PC-9 (cell line): ENCODE measurements at regions not wholly inside any gene's neighbourhood (a gene's known extent, or its start where the extent isn't known, plus 50 kb on each side); places are given as distances from the start of the nearest gene placed in this dataset.

ENCODE experiments used
- BruUV-seq: library from RNA; stranded (reverse); fragments of 400-500 nt; replicated peaks from 2 replicates; lab custom pipeline; 2021; lab: Mats Ljungman, UMichigan
- CTCF ChIA-PET: fragments of 300-600 bp; sonication (Branson Sonifier 250); formaldehyde crosslinking; loops from one replicate; lab custom pipeline; 2022; ENCODE audit warnings: antibody characterized with exemption; lab: Charles Lee
- POLR2A ChIA-PET: fragments of 300-600 bp; sonication (Branson Sonifier 250); formaldehyde crosslinking; loops from one replicate; lab custom pipeline; 2022; ENCODE audit warnings: antibody characterized with exemption; ENCODE audit not compliant: unreplicated experiment; lab: Charles Lee
- DNase-seq, 2 experiments: peaks; one replicate each; pipeline versions ENCODE4 v3.0.0 to v3.0.0-alpha.2; 2015 to 2022; ENCODE audit warnings: mixed read lengths in 1 of 2
- H2AFZ ChIP-seq: fragments of 200-600 bp; sonication (generic); 2 replicates; pipeline ENCODE4 v1.8.1; 2017; ENCODE audit warnings: antibody characterized with exemption
- H3F3A ChIP-seq: fragments of 200-600 bp; sonication (generic); 2 replicates; pipeline ENCODE4 v1.8.1; 2017; ENCODE audit warnings: antibody characterized with exemption, mild to moderate bottlenecking, low read depth; ENCODE audit not compliant: insufficient read depth
- H3K27ac ChIP-seq: fragments of 200-600 bp; sonication (generic); 2 replicates; pipeline ENCODE4 v1.6.1; 2016; ENCODE audit warnings: mixed run types
- H3K27me3 ChIP-seq: fragments of 200-600 bp; sonication (generic); 2 replicates; pipeline ENCODE4 v1.6.1; 2016; ENCODE audit warnings: low read depth, mixed run types; ENCODE audit not compliant: insufficient read depth
- H3K36me3 ChIP-seq: fragments of 200-600 bp; sonication (generic); 2 replicates; pipeline ENCODE4 v1.6.1; 2016; ENCODE audit warnings: low read depth, mixed run types
- H3K4me1 ChIP-seq: fragments of 200-600 bp; sonication (generic); replicated peaks from 2 replicates; pipeline ENCODE4 v1.6.1; 2016; ENCODE audit warnings: mixed run types; ENCODE audit not compliant: insufficient read depth
- H3K4me2 ChIP-seq: fragments of 200-600 bp; sonication (generic); 2 replicates; pipeline ENCODE4 v1.6.1; 2017; ENCODE audit warnings: mixed run types
- H3K4me3 ChIP-seq: fragments of 200-600 bp; sonication (generic); 2 replicates; pipeline ENCODE4 v1.6.1; 2016; ENCODE audit warnings: mixed run types
- H3K79me2 ChIP-seq: fragments of 200-600 bp; sonication (generic); 2 replicates; pipeline ENCODE4 v1.6.1; 2017; ENCODE audit warnings: low read depth, mixed run types
- H3K9me2 ChIP-seq: fragments of 200-600 bp; sonication (generic); 2 replicates; pipeline ENCODE4 v1.8.1; 2017; ENCODE audit warnings: mild to moderate bottlenecking; ENCODE audit not compliant: insufficient read depth
- H3K9me3 ChIP-seq: fragments of 200-600 bp; sonication (generic); 2 replicates; pipeline ENCODE4 v1.8.1; 2016; ENCODE audit warnings: low read depth; ENCODE audit not compliant: insufficient read depth
- H4K20me1 ChIP-seq: fragments of 200-600 bp; sonication (generic); 2 replicates; pipeline ENCODE4 v1.8.1; 2017; ENCODE audit not compliant: insufficient read depth
- CTCF ChIP-seq: fragments of 200-600 bp; sonication (generic); conservative IDR thresholded peaks from 2 replicates; pipeline ENCODE4 v1.6.1; 2017; ENCODE audit warnings: mixed run types, antibody characterized with exemption, mild to moderate bottlenecking, moderate library complexity
- EZH2 ChIP-seq: fragments of 200-600 bp; sonication (generic); IDR thresholded peaks from 2 replicates; pipeline ENCODE4 v1.8.0; 2017; ENCODE audit warnings: antibody characterized with exemption, low read depth
- intact Hi-C: fragments of 100-400 bp; cut with micrococcal nuclease; formaldehyde crosslinking; loops from one replicate; pipeline ENCODE4 v1.10.0; 2022; ENCODE audit not compliant: unreplicated experiment

- Histone ChIP-seq H3K9me2 (no peaks in the 10 kb centered on the region; the same call in 1 of the 2 replicates), H3K4me1 (no peaks in the 10 kb centered on the region), H4K20me1 (no peaks in the 10 kb centered on the region), H3K4me2 (no peak overlapping the region), H3F3A (no peaks in the 10 kb centered on the region), H3K9me3 (no peaks in the 10 kb centered on the region), H2AFZ (no peak overlapping the region), H3K4me3 (no peak overlapping the region), H3K79me2 (no peaks in the 10 kb centered on the region), H3K36me3 (no peaks in the 10 kb centered on the region), H3K27me3 (no peaks in the 10 kb centered on the region), H3K27ac (no peak overlapping the region)
- ChIA-PET CTCF (no interaction called here), POLR2A (no interaction called here)
- no peak for DNase-seq
- BruUV-seq, result no TSS peak
- TF ChIP-seq CTCF, result no peak
- intact Hi-C loops, result no loop called here
Measured at GRCh38 chr14:42508209-42508946, 901.7 kb downstream of the LRFN5 start.

GRCh38 chr14:42504433-42504832 lies 897.8 kb downstream of the LRFN5 start:
- no peaks in the 10 kb centered on the region for H3K79me2 ChIP-seq
- H2AFZ ChIP-seq, result no peak overlapping the region
- no peaks in the 10 kb centered on the region for H3K9me3 ChIP-seq
- intact Hi-C loops, result no loop called here
- BruUV-seq, result no TSS peak
- no peaks in the 10 kb centered on the region for H3F3A ChIP-seq
- ChIA-PET POLR2A (no interaction called here), CTCF (interaction anchor here (0.6 kb wide), 1 partner anchor 42 kb away, joined by 3 read pairs; no protein-coding TSS in a partner anchor)
- H3K4me1 ChIP-seq, result no peaks in the 10 kb centered on the region
- no peaks in the 10 kb centered on the region for H3K27me3 ChIP-seq
- H3K36me3 ChIP-seq, result no peaks in the 10 kb centered on the region
- no peaks in the 10 kb centered on the region for H4K20me1 ChIP-seq
- no peak overlapping the region for H3K4me3 ChIP-seq
- no peak for DNase-seq
- TF ChIP-seq EZH2, result no peak
- no peak for TF ChIP-seq CTCF
- no peak overlapping the region for H3K4me2 ChIP-seq
- H3K9me2 ChIP-seq, result no peaks in the 10 kb centered on the region
- H3K27ac ChIP-seq, result no peak overlapping the region

- Histone ChIP-seq H3K79me2 (no peaks in the 10 kb centered on the region), H2AFZ (no peak overlapping the region), H3K27ac (no peak overlapping the region), H3K27me3 (no peaks in the 10 kb centered on the region), H3K4me1 (no peaks in the 10 kb centered on the region), H3K4me3 (no peak overlapping the region), H4K20me1 (no peaks in the 10 kb centered on the region), H3K36me3 (no peaks in the 10 kb centered on the region), H3K4me2 (no peak overlapping the region), H3K9me3 (no peaks in the 10 kb centered on the region), H3K9me2 (no peaks in the 10 kb centered on the region), H3F3A (no peaks in the 10 kb centered on the region)
- no peak for DNase-seq
- ChIA-PET CTCF (no interaction called here), POLR2A (no interaction called here)
- BruUV-seq, result no TSS peak
- no peak for TF ChIP-seq CTCF
- no peak for TF ChIP-seq EZH2
- intact Hi-C loops, result no loop called here
Measured at GRCh38 chr14:42499137-42499536, 892.5 kb downstream of the LRFN5 start.
